RWPE2 (cell line): ENCODE measurements at regions not wholly inside any gene's neighbourhood (a gene's known extent, or its start where the extent isn't known, plus 50 kb on each side); places are given as distances from the start of the nearest gene placed in this dataset.
A peak's percentile ranks its signal among the peaks of the same experiment; 100 is the strongest.
"Not testable (repeated sequence)": the region's sequence is repeated elsewhere in the genome, so short reads cannot be mapped to it uniquely, and the experiment has no call there.

Source experiments
- ATAC-seq: fragments of 200-7000 bp; cut with Tn5 transposase; 3 replicates; pipeline ENCODE4 v1.9.1; 2021; ENCODE audit warnings: low read depth
- DNase-seq: peaks from one replicate; pipeline ENCODE4 v3.0.0-alpha.2; 2020; ENCODE audit warnings: low spot score
- H3K27ac ChIP-seq: fragments of 450-650 bp; 2 replicates; pipeline ENCODE4 v1.5.1; 2017; ENCODE audit warnings: mild to moderate bottlenecking; ENCODE audit not compliant: poor library complexity, severe bottlenecking
- H3K27me3 ChIP-seq: fragments of 250-450 bp; sonication (Bioruptor Pico); 2 replicates; pipeline ENCODE4 v1.5.1; 2021; ENCODE audit warnings: mild to moderate bottlenecking, moderate library complexity; ENCODE audit not compliant: insufficient read depth, poor library complexity, severe bottlenecking
- H3K36me3 ChIP-seq: fragments of 250-450 bp; sonication (Bioruptor Pico); 2 replicates; pipeline ENCODE4 v1.5.1; 2020; ENCODE audit warnings: low read depth, mild to moderate bottlenecking, moderate library complexity
- H3K4me1 ChIP-seq: fragments of 250-450 bp; sonication (Bioruptor Pico); 2 replicates; pipeline ENCODE4 v1.5.1; 2021; ENCODE audit warnings: mild to moderate bottlenecking, moderate library complexity; ENCODE audit not compliant: insufficient read depth, poor library complexity, severe bottlenecking
- H3K4me3 ChIP-seq: fragments of 250-450 bp; sonication (Bioruptor Pico); 2 replicates; pipeline ENCODE4 v1.5.1; 2021; ENCODE audit warnings: mild to moderate bottlenecking, moderate library complexity; ENCODE audit not compliant: severe bottlenecking
- H3K9me3 ChIP-seq: fragments of 250-450 bp; sonication (Bioruptor Pico); 2 replicates; pipeline ENCODE4 v1.5.1; 2021; ENCODE audit warnings: mild to moderate bottlenecking, moderate library complexity; ENCODE audit not compliant: severe bottlenecking

DNA sequence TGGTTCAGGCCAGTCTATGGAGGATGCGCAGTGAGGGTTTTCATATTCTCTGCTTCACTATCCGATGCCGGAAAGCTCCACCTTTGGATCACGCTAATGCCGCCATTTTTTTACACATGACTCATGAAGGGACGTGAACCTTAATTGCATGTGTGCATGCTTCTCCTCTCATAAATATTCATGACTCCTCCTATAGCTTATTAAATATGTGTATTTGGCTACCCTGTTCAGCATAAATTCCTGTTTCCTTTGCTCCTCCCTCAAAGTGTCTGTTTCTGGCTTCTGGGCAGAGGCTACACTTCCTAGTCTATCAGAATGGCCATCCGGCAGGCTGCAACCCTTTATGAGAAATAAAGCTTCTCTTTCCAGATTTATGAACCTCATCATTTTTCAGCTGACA is 1890.8 kb downstream of the KHDRBS2 start:
- not testable (repeated sequence) for H3K9me3 ChIP-seq, ATAC-seq, DNase-seq

DNA sequence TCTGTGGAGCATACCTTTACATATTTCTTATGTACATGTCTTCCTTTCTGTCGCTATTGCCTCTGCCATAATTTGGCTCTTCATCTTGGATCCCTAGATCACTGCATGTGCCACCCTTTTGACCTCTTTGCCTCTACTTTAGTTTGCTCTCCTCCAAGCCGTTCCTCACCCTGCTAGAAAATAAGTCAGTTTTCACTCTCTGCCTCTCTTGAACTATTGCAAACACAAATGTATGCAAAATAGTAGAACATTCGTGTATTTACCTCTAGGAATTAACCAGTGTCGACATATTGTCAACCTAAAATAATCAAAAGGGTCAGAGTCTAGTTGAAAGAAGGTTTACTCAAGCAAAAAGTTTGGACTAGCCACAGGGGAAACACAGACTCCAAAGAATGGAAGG is 1893.1 kb downstream of the KHDRBS2 start:
- not testable (repeated sequence) for H3K4me1 ChIP-seq, ATAC-seq, H3K9me3 ChIP-seq, H3K27ac ChIP-seq, H3K27me3 ChIP-seq, H3K36me3 ChIP-seq, DNase-seq, H3K4me3 ChIP-seq

More for the DNA sequence above, 1890.8 kb downstream of the KHDRBS2 start:
- not testable (repeated sequence) for H3K4me1 ChIP-seq, H3K27ac ChIP-seq, H3K4me3 ChIP-seq, H3K36me3 ChIP-seq, H3K27me3 ChIP-seq

DNA sequence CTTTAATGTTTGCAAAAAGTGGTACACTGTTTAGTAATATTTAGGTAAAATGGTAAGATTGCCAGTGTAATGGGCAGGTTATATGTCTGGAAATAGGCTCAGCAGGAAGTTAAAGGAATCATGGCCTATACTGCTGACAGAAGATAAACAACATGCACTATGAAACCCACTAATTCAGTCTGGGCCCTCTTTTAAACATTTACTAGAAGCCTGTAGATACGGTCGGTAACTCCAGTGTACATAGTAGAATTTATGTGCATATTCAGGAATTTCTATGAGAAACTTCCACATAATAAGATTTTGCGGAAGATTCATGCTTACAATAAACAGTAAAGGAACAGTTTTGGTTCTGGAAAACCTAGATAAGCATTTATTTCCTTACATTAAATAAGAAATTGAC is 1896.9 kb downstream of the KHDRBS2 start:
- H3K4me1 ChIP-seq, H3K27me3 ChIP-seq, DNase-seq, H3K9me3 ChIP-seq, H3K27ac ChIP-seq, H3K36me3 ChIP-seq, ATAC-seq, H3K4me3 ChIP-seq: not testable (repeated sequence)

DNA sequence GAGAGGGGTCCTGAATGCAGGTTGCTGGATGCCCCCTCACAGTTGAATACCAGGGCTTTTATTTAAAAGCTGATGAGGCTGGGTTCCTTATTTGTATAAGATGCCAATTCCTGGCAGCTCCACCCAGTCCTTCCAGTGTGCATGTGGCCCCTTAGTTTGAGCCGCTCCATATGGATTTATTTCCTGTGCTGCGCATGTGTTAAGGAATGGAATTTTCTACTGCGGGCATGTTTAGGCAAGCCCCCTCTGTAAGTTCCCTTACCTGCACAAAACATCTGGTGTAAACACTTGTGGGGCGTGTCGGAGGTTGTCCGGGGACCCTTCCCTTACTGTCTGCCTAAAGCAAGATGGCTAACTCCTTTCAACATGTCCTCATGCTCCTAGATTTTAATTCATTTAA is 1901.4 kb downstream of the KHDRBS2 start:
- H3K27ac ChIP-seq, H3K4me3 ChIP-seq, H3K27me3 ChIP-seq, H3K9me3 ChIP-seq, H3K4me1 ChIP-seq, H3K36me3 ChIP-seq, DNase-seq: not testable (repeated sequence)
- ATAC-seq: peak; percentile 83

DNA sequence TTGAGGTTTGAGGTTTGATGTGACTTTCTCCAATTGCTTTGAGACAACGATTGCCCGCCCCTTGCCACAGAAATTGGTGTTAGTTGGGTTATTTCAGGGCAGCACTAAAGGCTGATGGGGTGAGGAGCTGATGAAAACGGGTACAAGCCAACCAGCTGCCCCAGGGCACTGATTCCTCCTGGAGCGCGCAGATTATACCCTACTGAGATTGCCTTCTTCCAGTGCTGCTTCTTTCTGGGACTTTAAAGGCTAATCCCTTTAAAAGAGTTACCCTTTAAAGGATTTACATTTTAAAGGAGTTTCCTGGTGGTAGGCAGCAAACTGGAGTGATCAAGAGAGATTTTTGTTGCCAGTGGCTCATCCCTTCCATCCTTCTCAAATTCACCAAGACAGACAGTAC is 1903.3 kb downstream of the KHDRBS2 start:
- H3K9me3 ChIP-seq, H3K36me3 ChIP-seq, H3K4me1 ChIP-seq, ATAC-seq, H3K27me3 ChIP-seq, H3K4me3 ChIP-seq, H3K27ac ChIP-seq, DNase-seq: not testable (repeated sequence)

DNA sequence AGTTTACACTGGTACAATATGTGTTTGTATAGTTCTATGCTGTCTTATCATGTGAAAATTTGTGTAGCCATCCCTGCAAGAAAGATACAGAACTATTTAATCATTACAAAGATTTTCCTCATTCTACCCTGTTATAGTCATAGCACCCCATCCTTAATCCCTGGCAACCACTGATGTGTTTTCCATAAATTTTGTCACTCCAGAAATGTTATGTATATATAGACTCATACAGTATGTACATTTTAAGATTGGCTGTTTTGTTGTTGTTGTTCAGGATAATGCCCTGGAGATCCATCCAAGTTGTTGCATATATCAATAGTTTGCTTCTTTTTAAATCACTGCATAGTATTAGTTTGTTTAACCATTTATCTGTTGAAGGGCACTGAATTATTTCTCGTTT is 1911.9 kb downstream of the KHDRBS2 start:
- H3K9me3 ChIP-seq, H3K27me3 ChIP-seq, H3K4me1 ChIP-seq, H3K36me3 ChIP-seq, ATAC-seq, H3K4me3 ChIP-seq, H3K27ac ChIP-seq, DNase-seq: not testable (repeated sequence)

DNA sequence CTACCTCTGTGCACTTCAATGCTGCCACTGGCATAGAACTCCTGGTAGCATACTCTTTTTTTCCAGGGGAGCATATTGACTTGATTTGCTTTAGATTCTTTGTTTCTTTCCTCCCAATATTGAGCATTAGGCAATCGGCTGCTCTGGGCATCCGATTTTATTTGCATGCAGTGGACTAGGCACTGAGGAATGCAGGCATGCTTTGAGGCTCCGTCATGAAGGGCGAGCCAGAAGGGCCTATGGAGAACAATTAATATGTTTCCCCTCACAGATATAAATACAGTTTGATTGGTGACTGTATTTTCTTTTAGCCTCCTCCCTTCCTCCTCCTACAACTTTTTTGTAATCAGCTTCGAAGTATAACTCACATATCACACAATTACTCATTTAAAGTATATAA is 1918.2 kb downstream of the KHDRBS2 start:
- H3K9me3 ChIP-seq, H3K27me3 ChIP-seq, H3K4me1 ChIP-seq, H3K27ac ChIP-seq, DNase-seq, H3K36me3 ChIP-seq, H3K4me3 ChIP-seq: not testable (repeated sequence)
- ATAC-seq: peak; percentile 54; the same call in 1 of the 3 replicates

DNA sequence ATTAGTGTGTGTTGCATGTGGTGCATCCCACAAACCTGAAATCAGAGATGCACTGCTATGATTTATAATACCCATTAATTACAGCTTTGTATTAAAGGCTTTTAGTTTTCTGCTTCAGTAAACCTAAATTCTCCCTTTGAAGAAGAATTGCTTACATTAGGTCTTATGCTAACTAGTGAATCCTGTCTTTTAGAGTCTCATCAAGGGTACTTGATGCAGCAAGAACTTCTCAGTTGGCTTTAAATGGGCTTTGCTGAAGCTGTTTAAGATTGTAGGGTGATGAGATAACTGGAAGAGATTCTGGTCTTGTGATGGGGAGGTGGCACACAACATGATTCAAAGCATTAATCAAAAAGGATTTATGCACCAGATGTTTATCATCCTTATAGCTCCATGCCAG is 1920.1 kb downstream of the KHDRBS2 start:
- not testable (repeated sequence) for H3K27me3 ChIP-seq, H3K4me1 ChIP-seq, H3K27ac ChIP-seq, H3K4me3 ChIP-seq, H3K9me3 ChIP-seq, ATAC-seq, DNase-seq, H3K36me3 ChIP-seq

DNA sequence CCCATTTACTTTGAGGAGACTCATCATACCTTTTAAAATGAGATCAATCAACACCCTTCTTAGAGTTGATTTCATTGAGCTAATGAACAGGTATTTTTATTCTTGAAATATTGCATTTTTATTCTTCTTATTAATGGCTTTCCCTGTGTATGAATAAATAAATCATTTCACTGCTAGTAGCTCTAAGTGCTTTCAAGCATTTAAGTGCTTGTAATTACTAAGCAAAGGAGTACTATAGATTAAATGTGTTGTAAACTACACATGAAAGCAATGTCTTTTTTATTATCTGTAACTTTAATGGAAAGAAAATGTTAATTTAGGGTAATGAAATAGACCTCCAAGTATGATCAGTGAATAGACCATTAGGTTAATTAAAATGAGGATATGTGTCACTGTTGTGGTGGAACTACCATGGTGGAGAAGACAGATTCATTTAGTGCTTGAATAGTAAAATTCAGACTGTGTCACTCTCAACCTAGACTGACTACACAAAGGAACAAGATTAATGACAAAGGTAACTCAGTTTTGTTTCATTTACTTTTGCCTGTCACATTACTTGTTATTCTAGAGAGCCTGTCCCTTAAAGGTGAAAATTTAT is 1943.5 kb downstream of the KHDRBS2 start:
- H3K4me3 ChIP-seq, H3K9me3 ChIP-seq, DNase-seq, H3K27ac ChIP-seq, H3K36me3 ChIP-seq, H3K4me1 ChIP-seq, ATAC-seq, H3K27me3 ChIP-seq: not testable (repeated sequence)

DNA sequence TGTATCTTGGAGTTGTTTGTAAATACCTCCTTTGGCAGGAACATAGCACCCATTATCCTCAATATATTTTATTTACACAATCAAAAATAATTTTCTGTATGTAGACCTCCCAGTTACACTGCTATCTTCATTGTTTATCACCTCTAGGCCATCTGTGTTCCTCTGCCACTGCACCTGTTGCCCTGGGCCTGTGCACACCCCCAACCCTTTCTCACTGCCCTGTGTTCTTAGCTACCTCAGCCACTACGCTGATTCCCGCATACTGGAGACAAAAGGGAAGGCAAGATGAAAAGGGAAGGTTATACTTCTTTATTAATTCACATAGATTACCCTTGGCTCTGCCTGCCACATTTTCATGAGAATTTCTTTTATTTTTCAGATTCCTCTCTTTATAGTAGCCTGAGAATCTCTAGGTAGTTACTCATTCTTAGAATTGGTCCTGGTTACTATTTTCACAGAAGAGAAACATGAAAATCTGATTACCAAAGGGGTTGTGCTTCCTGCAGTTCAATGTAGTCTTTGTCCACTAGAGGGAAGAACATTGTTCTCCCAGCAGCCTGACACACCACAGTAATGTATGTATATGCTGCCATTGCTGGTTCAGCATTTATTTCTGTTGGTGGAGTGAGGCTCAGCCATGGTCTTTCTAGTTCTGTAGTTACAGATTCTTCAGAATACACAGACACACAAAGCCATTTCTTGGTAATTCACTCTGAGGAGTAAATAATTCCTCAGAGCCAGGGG is 1947.5 kb downstream of the KHDRBS2 start:
- not testable (repeated sequence) for H3K36me3 ChIP-seq, H3K9me3 ChIP-seq, H3K4me1 ChIP-seq, H3K27me3 ChIP-seq, H3K27ac ChIP-seq, DNase-seq, H3K4me3 ChIP-seq
- ATAC-seq: peak; percentile 55; the same call in 1 of the 3 replicates

DNA sequence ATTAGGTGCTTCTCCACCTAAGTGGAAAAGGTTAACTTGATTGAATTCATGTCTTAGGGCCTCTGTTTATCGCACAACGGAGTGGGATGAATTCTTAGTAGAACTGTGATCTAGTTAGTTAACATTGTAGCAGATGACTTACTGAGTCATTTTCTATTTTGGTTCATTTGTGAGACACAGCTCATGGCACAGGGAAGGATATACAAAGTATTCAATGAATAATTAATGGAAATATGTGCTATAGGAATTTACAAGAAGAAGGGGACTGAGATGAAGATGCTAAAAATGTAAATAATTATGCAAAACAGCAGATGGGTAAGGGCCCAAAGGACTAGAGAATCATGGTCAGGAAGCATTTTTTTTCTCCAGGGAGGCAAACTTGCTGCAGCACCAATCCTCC is 1950.9 kb downstream of the KHDRBS2 start:
- H3K4me1 ChIP-seq, H3K27ac ChIP-seq, H3K4me3 ChIP-seq, H3K36me3 ChIP-seq, DNase-seq, H3K27me3 ChIP-seq, ATAC-seq, H3K9me3 ChIP-seq: not testable (repeated sequence)

DNA sequence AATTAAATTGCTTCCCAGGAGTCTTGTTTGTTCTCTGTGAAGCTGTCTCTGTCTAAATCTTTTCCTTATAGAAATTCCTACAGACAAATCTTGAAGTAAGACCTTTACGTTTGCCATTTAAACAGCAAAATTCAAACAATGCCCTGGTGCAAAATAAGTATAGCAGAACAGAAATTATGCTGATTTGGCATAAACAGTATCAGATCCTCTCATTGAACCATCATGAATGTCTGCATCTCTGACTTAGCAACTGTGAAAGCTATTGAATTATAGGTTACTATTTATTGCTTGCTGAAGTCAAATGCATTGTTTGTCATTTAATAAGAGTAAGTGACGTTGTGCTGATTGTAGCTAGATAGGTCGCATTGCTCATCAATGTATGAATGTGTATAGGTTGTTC is 1952.3 kb downstream of the KHDRBS2 start:
- not testable (repeated sequence) for H3K9me3 ChIP-seq, H3K27ac ChIP-seq, H3K36me3 ChIP-seq, ATAC-seq, H3K4me3 ChIP-seq, H3K4me1 ChIP-seq, DNase-seq, H3K27me3 ChIP-seq
